22Rv1 (cell line): ENCODE measurements at regions not wholly inside any gene's neighbourhood (a gene's known extent, or its start where the extent isn't known, plus 50 kb on each side); places are given as distances from the start of the nearest gene placed in this dataset.

Source experiments
- CTCF ChIP-seq: fragments of 450-650 bp; IDR thresholded peaks from 2 replicates; pipeline ENCODE4 v1.5.1; 2017; ENCODE audit warnings: mild to moderate bottlenecking
- ZFX ChIP-seq: fragments of 450-650 bp; IDR thresholded peaks from 2 replicates; pipeline ENCODE4 v1.6.1; 2017; ENCODE audit warnings: antibody characterized with exemption, borderline replicate concordance

GRCh38 chr4:184898793-184899192 lies 73.0 kb upstream of the ACSL1 start:
- TF ChIP-seq CTCF (no peak), ZFX (no peak)
